ENCODE measurements at regions not wholly inside any gene's neighbourhood (a gene's known extent, or its start where the extent isn't known, plus 50 kb on each side); places are given as distances from the start of the nearest gene placed in this dataset.
A peak's percentile ranks its signal among the peaks of the same experiment; 100 is the strongest.
"Not testable (repeated sequence)": the region's sequence is repeated elsewhere in the genome, so short reads cannot be mapped to it uniquely, and the experiment has no call there.

DNA sequence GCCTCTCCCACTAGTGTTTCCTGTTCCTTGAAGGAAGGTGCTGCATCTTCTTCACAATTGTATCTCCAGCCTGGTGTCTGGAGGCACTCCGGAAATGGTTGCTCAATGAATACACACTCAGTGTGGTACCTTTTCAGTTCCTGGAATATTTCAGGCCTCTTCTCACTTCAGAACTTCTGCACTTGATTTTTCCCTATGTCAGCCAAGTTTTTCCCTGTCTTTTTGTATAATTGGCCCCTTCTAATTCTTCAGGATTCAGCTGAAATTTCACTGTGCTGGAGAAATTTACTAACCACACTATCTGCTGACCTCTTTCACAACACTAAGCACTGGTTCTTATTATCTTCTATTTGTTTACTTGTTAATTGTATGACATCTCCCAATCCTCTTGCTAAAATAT is 61.2 kb upstream of the MAP10 start:
- H2AFZ ChIP-seq (ENCODE audit: low read length), result no peak overlapping the region
- H3K9me3 ChIP-seq (ENCODE audit: control insufficient read depth, insufficient read depth, low read depth, low read length), result no peaks in the 10 kb centered on the region
- H3K36me3 ChIP-seq (ENCODE audit: control insufficient read depth, insufficient read depth, low read length), result no peaks in the 10 kb centered on the region
- no peak overlapping the region for H3K9ac ChIP-seq (ENCODE audit: insufficient read depth, low read length)
- no peak overlapping the region for H3K4me2 ChIP-seq (ENCODE audit: extremely low read depth, insufficient read depth, low read length)
- H3K27ac ChIP-seq (ENCODE audit: insufficient read depth, low read length), result no peak overlapping the region
- no peak for TF ChIP-seq EZH2 (IDR thresholded peaks at IDR 0.05; ENCODE audit: low read length, missing control alignments)
- TF ChIP-seq, protein P1, sequence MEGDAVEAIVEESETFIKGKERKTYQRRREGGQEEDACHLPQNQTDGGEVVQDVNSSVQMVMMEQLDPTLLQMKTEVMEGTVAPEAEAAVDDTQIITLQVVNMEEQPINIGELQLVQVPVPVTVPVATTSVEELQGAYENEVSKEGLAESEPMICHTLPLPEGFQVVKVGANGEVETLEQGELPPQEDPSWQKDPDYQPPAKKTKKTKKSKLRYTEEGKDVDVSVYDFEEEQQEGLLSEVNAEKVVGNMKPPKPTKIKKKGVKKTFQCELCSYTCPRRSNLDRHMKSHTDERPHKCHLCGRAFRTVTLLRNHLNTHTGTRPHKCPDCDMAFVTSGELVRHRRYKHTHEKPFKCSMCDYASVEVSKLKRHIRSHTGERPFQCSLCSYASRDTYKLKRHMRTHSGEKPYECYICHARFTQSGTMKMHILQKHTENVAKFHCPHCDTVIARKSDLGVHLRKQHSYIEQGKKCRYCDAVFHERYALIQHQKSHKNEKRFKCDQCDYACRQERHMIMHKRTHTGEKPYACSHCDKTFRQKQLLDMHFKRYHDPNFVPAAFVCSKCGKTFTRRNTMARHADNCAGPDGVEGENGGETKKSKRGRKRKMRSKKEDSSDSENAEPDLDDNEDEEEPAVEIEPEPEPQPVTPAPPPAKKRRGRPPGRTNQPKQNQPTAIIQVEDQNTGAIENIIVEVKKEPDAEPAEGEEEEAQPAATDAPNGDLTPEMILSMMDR (conservative IDR thresholded peaks at IDR 0.05 in 1 of 2, IDR thresholded peaks at IDR 0.05 in 1 of 2; ENCODE audit: low read depth in 1 of 2, low read length in 2 of 2), result no peak
- H3K4me3 ChIP-seq (replicated peaks in 1 of 4; ENCODE audit: control extremely low read depth in 1 of 4, insufficient read depth in 1 of 4, low read depth in 3 of 4, low read length in 4 of 4), result no peak overlapping the region
- H3K4me1 ChIP-seq (ENCODE audit: control insufficient read depth, extremely low read depth, insufficient read depth, low read length), result no peaks in the 10 kb centered on the region
- H3K27me3 ChIP-seq (ENCODE audit: control insufficient read depth, insufficient read depth, low read length), result no peaks in the 10 kb centered on the region
- H4K20me1 ChIP-seq (ENCODE audit: control insufficient read depth, extremely low read depth, insufficient read depth, low read length), result no peaks in the 10 kb centered on the region
- DNase-seq (ENCODE audit: low read depth in 2 of 2), result no peak
- no peaks in the 10 kb centered on the region for H3K79me2 ChIP-seq (ENCODE audit: control insufficient read depth, insufficient read depth, low read length)

DNA sequence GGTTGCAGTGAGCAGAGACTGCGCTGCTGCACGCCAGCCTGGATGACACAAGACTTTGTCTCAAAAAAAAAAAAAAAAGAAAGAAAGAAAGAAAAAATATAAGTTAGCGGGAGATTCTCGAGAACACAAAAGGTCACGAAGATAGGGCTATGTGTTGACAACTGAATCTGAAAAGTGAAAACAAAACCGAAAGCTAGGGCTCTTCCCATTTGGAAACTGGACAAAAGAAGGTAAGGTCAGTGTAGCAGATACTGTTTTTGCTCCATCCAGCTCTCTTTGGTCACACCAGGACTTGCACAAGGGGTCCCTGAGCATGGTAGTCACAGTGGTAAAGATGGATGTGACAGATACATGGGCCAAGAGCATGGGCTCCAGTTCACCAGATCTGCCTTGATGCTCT is 60.4 kb upstream of the MAP10 start:
- no peaks in the 10 kb centered on the region for H3K9me3 ChIP-seq (ENCODE audit: control insufficient read depth, insufficient read depth, low read depth, low read length)
- no peak overlapping the region for H3K27ac ChIP-seq (ENCODE audit: insufficient read depth, low read length)
- H2AFZ ChIP-seq (ENCODE audit: low read length), result no peak overlapping the region
- H3K79me2 ChIP-seq (ENCODE audit: control insufficient read depth, insufficient read depth, low read length), result no peaks in the 10 kb centered on the region
- no peaks in the 10 kb centered on the region for H3K4me1 ChIP-seq (ENCODE audit: control insufficient read depth, extremely low read depth, insufficient read depth, low read length)
- no peaks in the 10 kb centered on the region for H3K27me3 ChIP-seq (ENCODE audit: control insufficient read depth, insufficient read depth, low read length)
- no peak overlapping the region for H3K9ac ChIP-seq (ENCODE audit: insufficient read depth, low read length)
- no peak overlapping the region for H3K4me2 ChIP-seq (ENCODE audit: extremely low read depth, insufficient read depth, low read length)
- no peak for TF ChIP-seq EZH2 (IDR thresholded peaks at IDR 0.05; ENCODE audit: low read length, missing control alignments)
- no peaks in the 10 kb centered on the region for H3K36me3 ChIP-seq (ENCODE audit: control insufficient read depth, insufficient read depth, low read length)
- H4K20me1 ChIP-seq (ENCODE audit: control insufficient read depth, extremely low read depth, insufficient read depth, low read length), result no peaks in the 10 kb centered on the region
- no peak for DNase-seq (ENCODE audit: low read depth in 2 of 2)
- no peak overlapping the region for H3K4me3 ChIP-seq (replicated peaks in 1 of 4; ENCODE audit: control extremely low read depth in 1 of 4, insufficient read depth in 1 of 4, low read depth in 3 of 4, low read length in 4 of 4)

DNA sequence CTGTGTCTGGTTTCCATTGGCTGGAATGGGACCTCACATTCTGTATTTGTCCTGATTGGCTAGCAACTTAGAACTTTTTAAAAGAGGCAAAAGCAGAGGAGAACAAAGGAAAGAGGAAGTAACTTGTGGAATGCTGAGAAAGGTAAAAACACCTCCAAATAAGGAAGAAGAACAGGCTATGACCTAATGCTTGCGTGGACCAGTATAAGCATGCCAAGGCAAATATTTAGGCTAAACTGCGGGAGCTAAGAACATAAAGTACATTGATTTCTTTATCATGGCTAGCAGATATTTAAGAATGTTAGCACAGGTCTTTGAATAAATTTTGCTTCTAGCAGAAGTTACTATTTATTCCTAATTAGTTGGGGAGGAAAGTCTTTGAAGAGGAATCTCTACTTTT is 59.5 kb upstream of the MAP10 start:
- not testable (repeated sequence) for H3K9ac ChIP-seq (ENCODE audit: insufficient read depth, low read length); H2AFZ ChIP-seq (ENCODE audit: low read length); H3K4me1 ChIP-seq (ENCODE audit: control insufficient read depth, extremely low read depth, insufficient read depth, low read length); H3K79me2 ChIP-seq (ENCODE audit: control insufficient read depth, insufficient read depth, low read length); H3K4me2 ChIP-seq (ENCODE audit: extremely low read depth, insufficient read depth, low read length); H3K36me3 ChIP-seq (ENCODE audit: control insufficient read depth, insufficient read depth, low read length); H3K27ac ChIP-seq (ENCODE audit: insufficient read depth, low read length); H3K27me3 ChIP-seq (ENCODE audit: control insufficient read depth, insufficient read depth, low read length); H3K4me3 ChIP-seq (replicated peaks in 1 of 4; ENCODE audit: control extremely low read depth in 1 of 4, insufficient read depth in 1 of 4, low read depth in 3 of 4, low read length in 4 of 4); H4K20me1 ChIP-seq (ENCODE audit: control insufficient read depth, extremely low read depth, insufficient read depth, low read length); H3K9me3 ChIP-seq (ENCODE audit: control insufficient read depth, insufficient read depth, low read depth, low read length)
- peak in 1 of 2 donors; percentile 32 for DNase-seq (ENCODE audit: low read depth in 2 of 2)

DNA sequence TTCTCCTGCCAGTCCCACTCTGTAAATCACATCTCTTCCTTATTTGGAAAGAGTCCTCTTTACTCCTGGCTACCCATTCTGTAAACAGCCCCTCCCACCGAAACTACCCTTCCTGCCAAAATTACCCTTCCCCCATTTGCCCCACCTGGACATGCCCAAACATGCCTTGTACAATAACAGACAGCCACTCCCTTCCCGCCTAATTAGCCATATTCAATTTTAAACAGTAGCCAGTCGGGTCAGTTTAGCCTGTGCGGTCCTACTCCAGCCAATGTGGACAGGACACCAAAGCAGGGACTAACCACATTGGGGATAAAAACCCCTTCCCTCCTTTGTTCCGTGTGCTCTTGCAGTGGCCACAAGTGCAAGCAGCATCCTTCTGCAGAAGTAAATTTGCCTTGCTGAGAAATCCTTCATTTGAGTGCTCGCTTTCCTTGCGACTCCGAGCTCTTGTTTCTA is 56.3 kb upstream of the MAP10 start:
- Histone ChIP-seq H3K79me2 (ENCODE audit: control insufficient read depth, insufficient read depth, low read length) (no peaks in the 10 kb centered on the region), H3K9me3 (ENCODE audit: control insufficient read depth, insufficient read depth, low read depth, low read length) (no peaks in the 10 kb centered on the region), H3K4me2 (ENCODE audit: extremely low read depth, insufficient read depth, low read length) (no peak overlapping the region), H3K27ac (ENCODE audit: insufficient read depth, low read length) (no peak overlapping the region), H4K20me1 (ENCODE audit: control insufficient read depth, extremely low read depth, insufficient read depth, low read length) (no peaks in the 10 kb centered on the region), H2AFZ (ENCODE audit: low read length) (no peak overlapping the region), H3K9ac (ENCODE audit: insufficient read depth, low read length) (no peak overlapping the region), H3K27me3 (ENCODE audit: control insufficient read depth, insufficient read depth, low read length) (no peaks in the 10 kb centered on the region), H3K4me1 (ENCODE audit: control insufficient read depth, extremely low read depth, insufficient read depth, low read length) (no peaks in the 10 kb centered on the region), H3K4me3 (replicated peaks in 1 of 4; ENCODE audit: control extremely low read depth in 1 of 4, insufficient read depth in 1 of 4, low read depth in 3 of 4, low read length in 4 of 4) (no peak overlapping the region), H3K36me3 (ENCODE audit: control insufficient read depth, insufficient read depth, low read length) (no peaks in the 10 kb centered on the region)
- TF ChIP-seq, protein P1 (conservative IDR thresholded peaks at IDR 0.05 in 1 of 2, IDR thresholded peaks at IDR 0.05 in 1 of 2; ENCODE audit: low read depth in 1 of 2, low read length in 2 of 2), result no peak
- no peak for TF ChIP-seq EZH2 (IDR thresholded peaks at IDR 0.05; ENCODE audit: low read length, missing control alignments)
- no peak for DNase-seq (ENCODE audit: low read depth in 2 of 2)

Measured in fibroblast of lung (primary cell).